ENCODE measurements at regions not wholly inside any gene's neighbourhood (a gene's known extent, or its start where the extent isn't known, plus 50 kb on each side); places are given as distances from the start of the nearest gene placed in this dataset.

- TF ChIP-seq REST (IDR thresholded peaks at IDR 0.05; ENCODE audit: unreplicated experiment) (no peak), CTCF (conservative IDR thresholded peaks at IDR 0.05; ENCODE audit: low read depth in 2 of 2) (peak; percentile 77 to 82), POLR2AphosphoS5 (IDR thresholded peaks at IDR 0.05; ENCODE audit: low read depth) (no peak), CREB1 (CRISPR knock-in tag; IDR thresholded peaks at IDR 0.05; ENCODE audit: low read depth) (no peak), ZNF114 (CRISPR knock-in tag; IDR thresholded peaks at IDR 0.05) (no peak), EZH2 (IDR thresholded peaks at IDR 0.05; ENCODE audit: low read depth, unreplicated experiment) (no peak), EZH2phosphoT487 (IDR thresholded peaks at IDR 0.05; ENCODE audit: unreplicated experiment) (no peak), ZNF331 (CRISPR knock-in tag; IDR thresholded peaks at IDR 0.05; ENCODE audit: low read depth) (no peak), JUNB (IDR thresholded peaks at IDR 0.05; ENCODE audit: unreplicated experiment) (no peak), ETS1 (IDR thresholded peaks at IDR 0.05) (no peak), NANOG (IDR thresholded peaks at IDR 0.05; ENCODE audit: borderline replicate concordance) (no peak), STAT1 (IDR thresholded peaks at IDR 0.05; ENCODE audit: unreplicated experiment) (no peak), ZNF462 (CRISPR knock-in tag; IDR thresholded peaks at IDR 0.05) (no peak)
Measured at GRCh38 chr20:7272512-7272911, 505.0 kb downstream of the BMP2 start.

All from GM23338 (cell line).